ENCODE measurements at regions not wholly inside any gene's neighbourhood (a gene's known extent, or its start where the extent isn't known, plus 50 kb on each side); places are given as distances from the start of the nearest gene placed in this dataset.

GRCh38 chr3:135788146-135788545 lies 177.4 kb upstream of the PPP2R3A start:
- Mint-ChIP-seq H3K27me3 (ENCODE audit: insufficient read depth) (peaks cover 2% of the 10 kb centered on the region), H3K9me3 (no peaks in the 10 kb centered on the region), H3K4me1 (ENCODE audit: low read depth) (no peaks in the 10 kb centered on the region), H3K4me3 (no peak overlapping the region), H3K27ac (no peak overlapping the region), H3K36me3 (ENCODE audit: low read depth) (no peaks in the 10 kb centered on the region)
- DNase-seq: no peak
- TF ChIP-seq, protein P1, sequence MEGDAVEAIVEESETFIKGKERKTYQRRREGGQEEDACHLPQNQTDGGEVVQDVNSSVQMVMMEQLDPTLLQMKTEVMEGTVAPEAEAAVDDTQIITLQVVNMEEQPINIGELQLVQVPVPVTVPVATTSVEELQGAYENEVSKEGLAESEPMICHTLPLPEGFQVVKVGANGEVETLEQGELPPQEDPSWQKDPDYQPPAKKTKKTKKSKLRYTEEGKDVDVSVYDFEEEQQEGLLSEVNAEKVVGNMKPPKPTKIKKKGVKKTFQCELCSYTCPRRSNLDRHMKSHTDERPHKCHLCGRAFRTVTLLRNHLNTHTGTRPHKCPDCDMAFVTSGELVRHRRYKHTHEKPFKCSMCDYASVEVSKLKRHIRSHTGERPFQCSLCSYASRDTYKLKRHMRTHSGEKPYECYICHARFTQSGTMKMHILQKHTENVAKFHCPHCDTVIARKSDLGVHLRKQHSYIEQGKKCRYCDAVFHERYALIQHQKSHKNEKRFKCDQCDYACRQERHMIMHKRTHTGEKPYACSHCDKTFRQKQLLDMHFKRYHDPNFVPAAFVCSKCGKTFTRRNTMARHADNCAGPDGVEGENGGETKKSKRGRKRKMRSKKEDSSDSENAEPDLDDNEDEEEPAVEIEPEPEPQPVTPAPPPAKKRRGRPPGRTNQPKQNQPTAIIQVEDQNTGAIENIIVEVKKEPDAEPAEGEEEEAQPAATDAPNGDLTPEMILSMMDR (IDR thresholded peaks at IDR 0.05): no peak

DNA sequence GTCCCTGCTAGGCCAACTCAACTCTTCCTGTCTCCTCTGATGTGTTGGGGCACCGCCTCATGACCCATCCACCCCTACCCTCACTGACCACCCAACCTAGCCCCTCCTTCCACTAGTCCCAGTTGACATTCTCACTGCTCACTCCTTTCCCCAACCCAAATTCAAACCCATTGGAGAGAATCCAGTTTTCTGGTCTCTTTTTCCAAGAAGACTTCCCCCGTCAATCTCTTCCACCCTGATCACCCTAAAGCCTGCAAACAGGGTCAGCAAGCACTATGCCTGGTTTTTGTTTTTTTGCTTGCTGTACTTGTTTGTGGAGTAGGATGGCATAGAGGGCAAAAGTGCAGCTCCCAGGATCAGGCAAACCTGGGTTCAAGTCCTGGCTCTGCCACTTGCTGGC lies 176.6 kb upstream of the PPP2R3A start:
- Mint-ChIP-seq H3K9me3 (no peaks in the 10 kb centered on the region), H3K4me3 (no peak overlapping the region), H3K4me1 (ENCODE audit: low read depth) (no peaks in the 10 kb centered on the region), H3K27me3 (ENCODE audit: insufficient read depth) (peaks cover 2% of the 10 kb centered on the region), H3K36me3 (ENCODE audit: low read depth) (no peaks in the 10 kb centered on the region), H3K27ac (no peak overlapping the region)
- no peak for DNase-seq
- TF ChIP-seq, protein P1 (IDR thresholded peaks at IDR 0.05): no peak

- H3K4me3 Mint-ChIP-seq: no peak overlapping the region
- DNase-seq: no peak
- H3K4me1 Mint-ChIP-seq (ENCODE audit: low read depth): no peaks in the 10 kb centered on the region
- H3K27me3 Mint-ChIP-seq (ENCODE audit: insufficient read depth): peaks cover 2% of the 10 kb centered on the region
- H3K36me3 Mint-ChIP-seq (ENCODE audit: low read depth): no peaks in the 10 kb centered on the region
- H3K27ac Mint-ChIP-seq: no peak overlapping the region
- H3K9me3 Mint-ChIP-seq: no peaks in the 10 kb centered on the region
- TF ChIP-seq, protein P1 (IDR thresholded peaks at IDR 0.05): peak; percentile 22; the same call in 1 of the 2 replicates
Measured at GRCh38 chr3:135792174-135792573, 173.4 kb upstream of the PPP2R3A start.

GRCh38 chr3:135792858-135793475 lies 172.6 kb upstream of the PPP2R3A start:
- DNase-seq: no peak
- TF ChIP-seq, protein P1 (IDR thresholded peaks at IDR 0.05): no peak
- no peak overlapping the region for H3K27ac Mint-ChIP-seq
- H3K4me1 Mint-ChIP-seq (ENCODE audit: low read depth): no peaks in the 10 kb centered on the region
- no peaks in the 10 kb centered on the region for H3K36me3 Mint-ChIP-seq (ENCODE audit: low read depth)
- no peak overlapping the region for H3K4me3 Mint-ChIP-seq
- no peaks in the 10 kb centered on the region; the same call in none of the 2 replicates for H3K27me3 Mint-ChIP-seq (ENCODE audit: insufficient read depth)
- H3K9me3 Mint-ChIP-seq: no peaks in the 10 kb centered on the region

DNA sequence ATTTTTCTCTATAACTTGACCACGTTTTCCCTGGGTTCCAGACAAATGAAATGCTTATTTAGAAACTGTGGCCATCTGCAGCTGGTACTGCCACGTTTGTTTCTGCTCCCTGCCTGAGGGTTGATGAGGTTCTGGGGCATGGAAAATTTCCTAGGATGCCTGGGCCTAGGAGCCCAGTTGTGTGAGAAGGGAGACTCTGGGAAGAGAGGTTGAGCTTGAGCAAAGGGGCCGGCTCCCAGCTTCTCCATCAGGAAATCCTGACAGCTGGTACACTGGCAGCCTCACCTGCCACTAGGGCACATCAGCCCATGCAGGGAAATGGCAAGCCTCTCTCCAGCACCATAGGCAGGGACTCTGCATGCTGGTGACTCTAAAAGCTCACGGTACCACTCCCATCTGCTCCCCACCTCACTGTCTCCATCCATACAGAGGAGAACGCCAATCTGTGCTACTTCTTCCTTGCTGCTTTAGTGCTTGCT lies 165.4 kb upstream of the PPP2R3A start:
- DNase-seq: no peak
- Mint-ChIP-seq H3K9me3 (no peaks in the 10 kb centered on the region), H3K4me1 (ENCODE audit: low read depth) (no peaks in the 10 kb centered on the region), H3K27me3 (ENCODE audit: insufficient read depth) (peaks cover 11% of the 10 kb centered on the region), H3K4me3 (no peak overlapping the region), H3K27ac (no peak overlapping the region), H3K36me3 (ENCODE audit: low read depth) (no peaks in the 10 kb centered on the region)
- TF ChIP-seq, protein P1 (IDR thresholded peaks at IDR 0.05): no peak
